Liver (tissue), 7 donors: ENCODE measurements at regions not wholly inside any gene's neighbourhood (a gene's known extent, or its start where the extent isn't known, plus 50 kb on each side); places are given as distances from the start of the nearest gene placed in this dataset.

Experiments
- DNase-seq: peaks from one replicate; pipeline ENCODE4 v3.0.0-alpha.2; 2017; ENCODE audit warnings: low spot score
- H3K27ac ChIP-seq, 2 donors: one replicate each; pipeline ENCODE4 v1.7.0; 2013; ENCODE audit warnings: inconsistent platforms in 2 of 2, low read length in 2 of 2, control low read depth in 1 of 2, low read depth in 1 of 2, mild to moderate bottlenecking in 1 of 2
- H3K27me3 ChIP-seq, 4 donors: one replicate each; pipeline versions ENCODE4 v1.6.1 to v1.7.0; 2013; ENCODE audit warnings: low read length in 3 of 4, inconsistent platforms in 1 of 4, mild to moderate bottlenecking in 1 of 4, moderate library complexity in 1 of 4; ENCODE audit not compliant: control insufficient read depth in 4 of 4, insufficient read depth in 4 of 4
- H3K36me3 ChIP-seq, 4 donors: one replicate each; pipeline versions ENCODE4 v1.6.1 to v1.7.0; 2013; ENCODE audit warnings: low read length in 3 of 4, mild to moderate bottlenecking in 3 of 4, low read depth in 1 of 4, moderate library complexity in 1 of 4; ENCODE audit not compliant: control insufficient read depth in 4 of 4, insufficient read depth in 3 of 4
- H3K4me1 ChIP-seq, 4 donors: one replicate each; pipeline versions ENCODE4 v1.6.1 to v1.7.0; 2013; ENCODE audit warnings: low read length in 3 of 4, mild to moderate bottlenecking in 3 of 4, moderate library complexity in 1 of 4; ENCODE audit not compliant: control insufficient read depth in 4 of 4, insufficient read depth in 4 of 4
- H3K4me3 ChIP-seq, 3 donors: one replicate each; pipeline versions ENCODE4 v1.6.1 to v1.7.0; 2013; ENCODE audit warnings: low read length in 3 of 3, control low read depth in 1 of 3, low read depth in 1 of 3, mild to moderate bottlenecking in 1 of 3
- H3K9ac ChIP-seq, 2 donors: one replicate each; pipeline ENCODE4 v1.7.0; 2013; ENCODE audit warnings: low read length in 2 of 2, mild to moderate bottlenecking in 2 of 2, moderate library complexity in 2 of 2, control low read depth in 1 of 2, low read depth in 1 of 2
- H3K9me3 ChIP-seq, 4 donors: one replicate each; pipeline versions ENCODE4 v1.6.1 to v1.7.0; 2013; ENCODE audit warnings: low read length in 3 of 4; ENCODE audit not compliant: control insufficient read depth in 4 of 4
- EGR1 ChIP-seq, 2 donors: IDR thresholded peaks; 2 replicates each; pipeline ENCODE4 v1.6.1; 2016 to 2018; ENCODE audit warnings: antibody characterized with exemption in 2 of 2, low read depth in 2 of 2
- FOXA1 ChIP-seq: IDR thresholded peaks from 2 replicates; pipeline ENCODE4 v1.6.1; 2016; ENCODE audit warnings: antibody characterized with exemption
- FOXA2 ChIP-seq: IDR thresholded peaks from 2 replicates; pipeline ENCODE4 v1.6.1; 2016; ENCODE audit warnings: antibody characterized with exemption
- GABPA ChIP-seq, 2 donors: IDR thresholded peaks in 1 of 2; conservative IDR thresholded peaks in 1 of 2; 2 replicates each; pipeline ENCODE4 v1.6.1; 2016; ENCODE audit warnings: antibody characterized with exemption in 2 of 2, mild to moderate bottlenecking in 1 of 2, moderate library complexity in 1 of 2
- HNF4A ChIP-seq, 2 donors: conservative IDR thresholded peaks; 2 replicates each; pipeline ENCODE4 v1.6.1; 2016; ENCODE audit warnings: antibody characterized with exemption in 2 of 2, mild to moderate bottlenecking in 2 of 2
- JUND ChIP-seq, 2 donors: IDR thresholded peaks; 2 replicates each; pipeline ENCODE4 v1.6.1; 2016; ENCODE audit warnings: antibody characterized with exemption in 2 of 2
- MAX ChIP-seq: IDR thresholded peaks from 2 replicates; pipeline ENCODE4 v1.6.1; 2016; ENCODE audit warnings: antibody characterized with exemption
- RAD21 ChIP-seq, 2 donors: IDR thresholded peaks; 2 replicates each; pipeline ENCODE4 v1.6.1; 2016; ENCODE audit warnings: antibody characterized with exemption in 2 of 2, mild to moderate bottlenecking in 2 of 2
- REST ChIP-seq: IDR thresholded peaks from 2 replicates; pipeline ENCODE4 v1.6.1; 2016; ENCODE audit warnings: antibody characterized with exemption, mild to moderate bottlenecking
- RXRA ChIP-seq, 2 donors: IDR thresholded peaks; 2 replicates each; pipeline ENCODE4 v1.6.1; 2017 to 2018; ENCODE audit warnings: antibody characterized with exemption in 2 of 2, mild to moderate bottlenecking in 1 of 2
- YY1 ChIP-seq: IDR thresholded peaks from 2 replicates; pipeline ENCODE4 v1.6.1; 2016; ENCODE audit warnings: antibody characterized with exemption, mild to moderate bottlenecking
- ZBTB33 ChIP-seq: IDR thresholded peaks from 2 replicates; pipeline ENCODE4 v1.6.1; 2016; ENCODE audit warnings: antibody characterized with exemption
- WGBS: extraction: QIAGEN DNeasy Blood & Tissue Kit; methylation state at CpG from one replicate; pipeline ENCODE4 v1.1.7; 2013; 5-methylcytosine and 5-hydroxymethylcytosine counted together
- donor health status: healthy.
- donor health status: healthy.
- donor health status: healthy.
- donor health status: healthy.

GRCh38 chr2:11985817-11986566, 239.6 kb downstream of the LPIN1 start:
- peaks cover 0 to 3% (median 0%) of the 10 kb centered on the region in 4 donors for H3K4me1 ChIP-seq
- WGBS = 82% methylated on average over 4 of the region's 4 CpGs
- H3K27me3 ChIP-seq = no peaks in the 10 kb centered on the region

GRCh38 chr2:11987151-11987550, 240.7 kb downstream of the LPIN1 start:
- no peak for DNase-seq
- TF ChIP-seq RXRA (IDR thresholded peaks at IDR 0.05) = no peak
- TF ChIP-seq EGR1 (IDR thresholded peaks at IDR 0.05; ENCODE audit: low read depth in 2 of 2) = no peak
- TF ChIP-seq REST = no peak
- no peak for TF ChIP-seq ZBTB33
- Histone ChIP-seq H3K4me1 (no peaks in the 10 kb centered on the region), H3K36me3 (no peaks in the 10 kb centered on the region), H3K9me3 (no peaks in the 10 kb centered on the region), H3K4me3 (no peak overlapping the region), H3K9ac (no peak overlapping the region), H3K27ac (no peak overlapping the region), H3K27me3 (no peaks in the 10 kb centered on the region)
- 83% methylated on average over 3 of the region's 3 CpGs for WGBS

More at GRCh38 chr2:11985817-11986566, 239.6 kb downstream of the LPIN1 start:
- no peak for DNase-seq
- Histone ChIP-seq H3K36me3 (no peaks in the 10 kb centered on the region), H3K4me3 (no peak overlapping the region), H3K27ac (no peak overlapping the region), H3K9me3 (no peaks in the 10 kb centered on the region), H3K9ac (no peak overlapping the region)
- no peak for TF ChIP-seq FOXA1
- TF ChIP-seq REST = no peak
- TF ChIP-seq MAX = no peak
- TF ChIP-seq YY1 = no peak
- no peak for TF ChIP-seq GABPA (IDR thresholded peaks at IDR 0.05 in 1 of 2, conservative IDR thresholded peaks at IDR 0.05 in 1 of 2)
- no peak for TF ChIP-seq FOXA2
- TF ChIP-seq ZBTB33 = no peak
- no peak for TF ChIP-seq JUND (IDR thresholded peaks at IDR 0.05)
- no peak for TF ChIP-seq RAD21 (IDR thresholded peaks at IDR 0.05)
- TF ChIP-seq EGR1 (IDR thresholded peaks at IDR 0.05; ENCODE audit: low read depth in 2 of 2) = no peak
- no peak for TF ChIP-seq HNF4A (conservative IDR thresholded peaks at IDR 0.05)
